IMR-90 (cell line): ENCODE measurements at regions not wholly inside any gene's neighbourhood (a gene's known extent, or its start where the extent isn't known, plus 50 kb on each side); places are given as distances from the start of the nearest gene placed in this dataset.

Experiments
- ATAC-seq: fragments of 200-7000 bp; cut with Tn5 transposase; 2 replicates; pipeline ENCODE4 v1.9.1; 2020; ENCODE audit warnings: low read depth, mild to moderate bottlenecking, moderate library complexity
- BruUV-seq: library from RNA; stranded (reverse); fragments of 400-500 nt; replicated peaks from 2 replicates; lab custom pipeline; 2021; lab: Mats Ljungman, UMichigan
- CTCF ChIA-PET: fragments of 300-600 bp; formaldehyde crosslinking; extraction: SDS; loops from one replicate; lab custom pipeline; 2021; ENCODE audit warnings: antibody characterized with exemption; lab: Yijun Ruan, JAX
- POLR2A ChIA-PET: fragments of 300-600 bp; sonication (Branson Sonifier 250); formaldehyde crosslinking; loops from one replicate; lab custom pipeline; 2022; ENCODE audit warnings: antibody characterized with exemption; ENCODE audit not compliant: unreplicated experiment; lab: Charles Lee
- DNase-seq: peaks from one replicate; pipeline ENCODE4 v3.0.0; 2013
- H2AFZ ChIP-seq: replicated peaks from 2 replicates; pipeline ENCODE3; 2013; ENCODE audit warnings: low read length, mild to moderate bottlenecking; ENCODE audit not compliant: poor library complexity
- H2AK5ac ChIP-seq: 2 replicates; pipeline ENCODE4 v1.6.1; 2013; ENCODE audit warnings: low read depth, low read length, inconsistent platforms
- H2AK9ac ChIP-seq: replicated peaks from 2 replicates; pipeline ENCODE3; 2013; ENCODE audit warnings: mild to moderate bottlenecking, low read depth, low read length, moderate library complexity; ENCODE audit not compliant: poor library complexity
- H2BK120ac ChIP-seq: 2 replicates; pipeline ENCODE4 v1.6.1; 2013; ENCODE audit warnings: low read depth, low read length, inconsistent platforms
- H2BK15ac ChIP-seq: 3 replicates; pipeline ENCODE4 v1.6.1; 2013; ENCODE audit warnings: low read depth, low read length, inconsistent platforms
- H2BK20ac ChIP-seq: 2 replicates; pipeline ENCODE4 v1.6.1; 2013; ENCODE audit warnings: low read depth, mild to moderate bottlenecking, inconsistent platforms, low read length, moderate library complexity
- H2BK5ac ChIP-seq: 2 replicates; pipeline ENCODE4 v1.6.1; 2013; ENCODE audit warnings: mild to moderate bottlenecking, low read depth, low read length, inconsistent platforms; ENCODE audit not compliant: poor library complexity, severe bottlenecking
- H3K14ac ChIP-seq: replicated peaks from 2 replicates; pipeline ENCODE4 v1.6.1; 2013; ENCODE audit warnings: low read depth, low read length, inconsistent platforms
- H3K18ac ChIP-seq: 2 replicates; pipeline ENCODE4 v1.6.1; 2013; ENCODE audit warnings: low read depth, low read length, control low read depth
- H3K23ac ChIP-seq: 2 replicates; pipeline ENCODE4 v1.6.1; 2013; ENCODE audit warnings: low read depth, low read length, inconsistent platforms
- H3K27ac ChIP-seq: 2 replicates; pipeline ENCODE4 v1.5.1; 2013; ENCODE audit warnings: mild to moderate bottlenecking, control low read depth, low read length; ENCODE audit not compliant: insufficient read depth
- H3K27me3 ChIP-seq: 2 replicates; pipeline ENCODE4 v1.6.1; 2013; ENCODE audit warnings: low read length; ENCODE audit not compliant: control insufficient read depth, insufficient read depth
- H3K36me3 ChIP-seq: 2 replicates; pipeline ENCODE4 v1.6.1; 2013; ENCODE audit warnings: low read length, mixed read lengths; ENCODE audit not compliant: control insufficient read depth, insufficient read depth
- H3K4ac ChIP-seq: 2 replicates; pipeline ENCODE4 v1.6.1; 2013; ENCODE audit warnings: low read depth, low read length, inconsistent platforms
- H3K4me1 ChIP-seq: 2 replicates; pipeline ENCODE4 v1.6.1; 2013; ENCODE audit warnings: low read length, mixed read lengths; ENCODE audit not compliant: control insufficient read depth, insufficient read depth
- H3K4me2 ChIP-seq: 2 replicates; pipeline ENCODE4 v1.6.1; 2013; ENCODE audit warnings: low read depth, mild to moderate bottlenecking, control low read depth, low read length, moderate library complexity
- H3K4me3 ChIP-seq: 2 replicates; pipeline ENCODE4 v1.5.1; 2013; ENCODE audit warnings: low read depth, mild to moderate bottlenecking, control low read depth, low read length, moderate library complexity; ENCODE audit not compliant: insufficient read depth
- H3K56ac ChIP-seq: 2 replicates; pipeline ENCODE4 v1.6.1; 2013; ENCODE audit warnings: low read length, inconsistent platforms; ENCODE audit not compliant: insufficient read depth; ENCODE audit errors: extremely low read depth
- H3K79me1 ChIP-seq, 2 experiments: 2 replicates each; pipeline ENCODE4 v1.6.1; 2013; ENCODE audit warnings: low read length in 2 of 2, inconsistent platforms in 1 of 2, low read depth in 1 of 2
- H3K9ac ChIP-seq: 2 replicates; pipeline ENCODE4 v1.6.1; 2013; ENCODE audit warnings: low read depth, low read length, control low read depth
- H3K9me1 ChIP-seq: 2 replicates; pipeline ENCODE4 v1.6.1; 2013; ENCODE audit warnings: low read length, inconsistent platforms; ENCODE audit not compliant: insufficient read depth
- H3K9me3 ChIP-seq: 2 replicates; pipeline ENCODE4 v1.6.1; 2013; ENCODE audit warnings: low read length; ENCODE audit not compliant: control insufficient read depth, insufficient read depth
- H4K20me1 ChIP-seq: 2 replicates; pipeline ENCODE4 v1.6.1; 2013; ENCODE audit warnings: low read length, inconsistent platforms; ENCODE audit not compliant: insufficient read depth
- H4K5ac ChIP-seq: 2 replicates; pipeline ENCODE4 v1.6.1; 2013; ENCODE audit warnings: mild to moderate bottlenecking, low read depth, low read length, control low read depth
- H4K8ac ChIP-seq, 2 experiments: 2 replicates each; pipeline ENCODE4 v1.6.1; 2013; ENCODE audit warnings: low read depth in 2 of 2, low read length in 2 of 2, control low read depth in 1 of 2, inconsistent platforms in 1 of 2
- H4K91ac ChIP-seq: 2 replicates; pipeline ENCODE4 v1.6.1; 2013; ENCODE audit warnings: low read depth, low read length, inconsistent platforms; ENCODE audit not compliant: insufficient read depth
- BHLHE40 ChIP-seq: fragments of 150-350 bp; IDR thresholded peaks from 2 replicates; pipeline ENCODE4 v1.6.1; 2016; ENCODE audit warnings: mild to moderate bottlenecking, low read depth, low read length
- CEBPB ChIP-seq: IDR thresholded peaks from 2 replicates; pipeline ENCODE4 v1.6.1; 2012; ENCODE audit warnings: low read depth, low read length, improper control_type of control experiment
- CHD1 ChIP-seq: IDR thresholded peaks from 2 replicates; pipeline ENCODE4 v1.6.1; 2012; ENCODE audit warnings: low read depth, low read length, improper control_type of control experiment
- CTCF ChIP-seq: conservative IDR thresholded peaks from 2 replicates; pipeline ENCODE4 v1.5.1; 2012; ENCODE audit warnings: mild to moderate bottlenecking, low read depth, low read length, improper control_type of control experiment
- FOS ChIP-seq: fragments of 150-350 bp; IDR thresholded peaks from 2 replicates; pipeline ENCODE4 v1.6.1; 2016; ENCODE audit warnings: low read depth, low read length
- MAFK ChIP-seq: IDR thresholded peaks from 2 replicates; pipeline ENCODE4 v1.6.1; 2012; ENCODE audit warnings: low read depth, low read length, improper control_type of control experiment
- MAZ ChIP-seq: IDR thresholded peaks from 2 replicates; pipeline ENCODE4 v1.6.1; 2012; ENCODE audit warnings: low read depth, mild to moderate bottlenecking, low read length, improper control_type of control experiment, moderate library complexity, borderline replicate concordance
- MXI1 ChIP-seq: IDR thresholded peaks from 2 replicates; pipeline ENCODE4 v1.6.1; 2012; ENCODE audit warnings: low read depth, mild to moderate bottlenecking, low read length, moderate library complexity, borderline replicate concordance
- NFE2L2 ChIP-seq: fragments of 150-350 bp; IDR thresholded peaks from 2 replicates; pipeline ENCODE4 v1.6.1; 2016; ENCODE audit warnings: low read depth, mild to moderate bottlenecking, low read length
- POLR2A ChIP-seq: IDR thresholded peaks from 2 replicates; pipeline ENCODE4 v1.6.1; 2012; ENCODE audit warnings: mild to moderate bottlenecking, low read depth, low read length
- RAD21 ChIP-seq: IDR thresholded peaks from 2 replicates; pipeline ENCODE4 v1.6.1; 2012; ENCODE audit warnings: low read length, improper control_type of control experiment
- RCOR1 ChIP-seq: IDR thresholded peaks from 2 replicates; pipeline ENCODE4 v1.6.1; 2012; ENCODE audit warnings: mild to moderate bottlenecking, low read length, improper control_type of control experiment; ENCODE audit not compliant: insufficient replicate concordance
- RFX5 ChIP-seq: IDR thresholded peaks from 2 replicates; pipeline ENCODE4 v1.8.0; 2012; ENCODE audit warnings: low read depth, mild to moderate bottlenecking, low read length, moderate library complexity
- SMC3 ChIP-seq: fragments of 150-350 bp; IDR thresholded peaks from 2 replicates; pipeline ENCODE4 v1.6.1; 2016; ENCODE audit warnings: low read depth, mild to moderate bottlenecking, antibody characterized with exemption, low read length, moderate library complexity
- WGBS, 2 experiments: methylation state at CpG; one replicate each; pipeline versions ENCODE4 v1.1.5 to v1.1.7; 2013; ENCODE audit warnings: missing lambda C conversion rate in 2 of 2; ENCODE audit not compliant: insufficient read length in 1 of 2; ENCODE audit errors: extremely low coverage in 2 of 2; 5-methylcytosine and 5-hydroxymethylcytosine counted together
- dilution Hi-C: fragments of 300-500 bp; cut with HindIII; formaldehyde crosslinking; loops from one replicate; pipeline ENCODE4 v1.14.3; 2018; ENCODE audit warnings: low sequenced_read_pairs; ENCODE audit not compliant: unreplicated experiment
- in situ Hi-C: fragments of 300-500 bp; cut with MboI; formaldehyde crosslinking; loops from 3 replicates; pipeline ENCODE4 v1.14.3; 2019; ENCODE audit warnings: low sequenced_read_pairs, inconsistent platforms, mixed read lengths
- intact Hi-C: fragments of 100-400 bp; cut with micrococcal nuclease; formaldehyde crosslinking; loops from 2 replicates; pipeline ENCODE4 v1.10.0; 2022
- TF ChIP-seq, protein P1 (sequence below): fragments of 150-350 bp; IDR thresholded peaks from 2 replicates; pipeline ENCODE4 v1.6.1; 2017; ENCODE audit warnings: mild to moderate bottlenecking, antibody characterized with exemption, low read length, low read depth
- TF ChIP-seq, protein P2 (sequence below): fragments of 150-350 bp; IDR thresholded peaks from 2 replicates; pipeline ENCODE4 v1.6.1; 2016; ENCODE audit warnings: low read depth, mild to moderate bottlenecking, low read length, moderate library complexity, borderline replicate concordance

GRCh38 chr12:115319446-115320040, 635.6 kb upstream of the TBX3 start:
- ChIA-PET CTCF (no interaction called here), POLR2A (no interaction called here)
- Histone ChIP-seq H3K4ac (no peak overlapping the region), H3K9me3 (no peaks in the 10 kb centered on the region), H3K4me2 (no peak overlapping the region), H3K18ac (no peak overlapping the region), H3K56ac (no peak overlapping the region), H2BK5ac (no peak overlapping the region), H3K4me3 (no peak overlapping the region), H3K9me1 (no peaks in the 10 kb centered on the region), H2BK20ac (no peak overlapping the region), H2AFZ (no peak overlapping the region), H3K27ac (no peak overlapping the region), H3K36me3 (no peaks in the 10 kb centered on the region), H4K8ac (no peak overlapping the region), H2BK15ac (no peak overlapping the region), H2AK9ac (no peak overlapping the region), H3K27me3 (no peaks in the 10 kb centered on the region), H3K23ac (no peak overlapping the region), H3K4me1 (no peaks in the 10 kb centered on the region; the same call in 1 of the 2 replicates), H2BK120ac (no peak overlapping the region), H4K20me1 (no peaks in the 10 kb centered on the region), H4K5ac (no peak overlapping the region), H3K79me1 (no peaks in the 10 kb centered on the region; a peak in 1 of 4 replicates), H3K9ac (no peak overlapping the region), H3K14ac (no peak overlapping the region), H2AK5ac (no peak overlapping the region), H4K91ac (no peak overlapping the region)
- TF ChIP-seq CEBPB (no peak), RCOR1 (no peak), MXI1 (no peak), CHD1 (no peak), SMC3 (no peak), POLR2A (no peak), MAZ (no peak), RAD21 (no peak), FOS (no peak), NFE2L2 (no peak), CTCF (no peak), MAFK (no peak), RFX5 (no peak), BHLHE40 (no peak)
- TF ChIP-seq, protein P1, sequence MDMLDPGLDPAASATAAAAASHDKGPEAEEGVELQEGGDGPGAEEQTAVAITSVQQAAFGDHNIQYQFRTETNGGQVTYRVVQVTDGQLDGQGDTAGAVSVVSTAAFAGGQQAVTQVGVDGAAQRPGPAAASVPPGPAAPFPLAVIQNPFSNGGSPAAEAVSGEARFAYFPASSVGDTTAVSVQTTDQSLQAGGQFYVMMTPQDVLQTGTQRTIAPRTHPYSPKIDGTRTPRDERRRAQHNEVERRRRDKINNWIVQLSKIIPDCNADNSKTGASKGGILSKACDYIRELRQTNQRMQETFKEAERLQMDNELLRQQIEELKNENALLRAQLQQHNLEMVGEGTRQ, result no peak
- TF ChIP-seq, protein P2, sequence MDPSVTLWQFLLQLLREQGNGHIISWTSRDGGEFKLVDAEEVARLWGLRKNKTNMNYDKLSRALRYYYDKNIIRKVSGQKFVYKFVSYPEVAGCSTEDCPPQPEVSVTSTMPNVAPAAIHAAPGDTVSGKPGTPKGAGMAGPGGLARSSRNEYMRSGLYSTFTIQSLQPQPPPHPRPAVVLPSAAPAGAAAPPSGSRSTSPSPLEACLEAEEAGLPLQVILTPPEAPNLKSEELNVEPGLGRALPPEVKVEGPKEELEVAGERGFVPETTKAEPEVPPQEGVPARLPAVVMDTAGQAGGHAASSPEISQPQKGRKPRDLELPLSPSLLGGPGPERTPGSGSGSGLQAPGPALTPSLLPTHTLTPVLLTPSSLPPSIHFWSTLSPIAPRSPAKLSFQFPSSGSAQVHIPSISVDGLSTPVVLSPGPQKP, result no peak
- DNase-seq, result no peak
- no peak for ATAC-seq
- intact Hi-C loops (no loop called here), in situ Hi-C loops (no loop called here), dilution Hi-C loops (no loop called here)
- no CpG with 5 or more reads among the region's 8 CpGs for WGBS, 2 experiments
- no TSS peak for BruUV-seq
